CD14-positive monocyte (primary cell): ENCODE measurements at regions not wholly inside any gene's neighbourhood (a gene's known extent, or its start where the extent isn't known, plus 50 kb on each side); places are given as distances from the start of the nearest gene placed in this dataset.
"Not testable (repeated sequence)": the region's sequence is repeated elsewhere in the genome, so short reads cannot be mapped to it uniquely, and the experiment has no call there.

Source experiments
- DNase-seq, 3 donors: peaks; one replicate each; pipeline ENCODE4 v3.0.0-alpha.2; 2011 to 2022
- H2AFZ ChIP-seq: 2 replicates; pipeline ENCODE4 v1.6.0; 2012; ENCODE audit warnings: mild to moderate bottlenecking, low read depth, low read length, inconsistent platforms; ENCODE audit not compliant: insufficient read depth, poor library complexity, severe bottlenecking
- H3K27ac ChIP-seq, 2 donors: 1 replicate in 1 of 2; 2 replicates in 1 of 2; pipeline ENCODE4 v1.5.1; 2012 to 2013; ENCODE audit warnings: low read length in 2 of 2, control low read depth in 1 of 2, inconsistent platforms in 1 of 2, low read depth in 1 of 2, mild to moderate bottlenecking in 1 of 2
- H3K27me3 ChIP-seq, 2 donors: one replicate each; pipeline versions ENCODE4 v1.6.0 to v1.6.1; 2011 to 2013; ENCODE audit warnings: low read length in 2 of 2; ENCODE audit not compliant: control insufficient read depth in 2 of 2, insufficient read depth in 2 of 2
- H3K36me3 ChIP-seq, 2 donors: replicated peaks in 1 of 2; 1 replicate in 1 of 2; 2 replicates in 1 of 2; pipeline versions ENCODE4 v1.5.1 to v1.6.1; 2012 to 2013; ENCODE audit warnings: low read length in 2 of 2, control low read depth in 1 of 2, inconsistent platforms in 1 of 2, mild to moderate bottlenecking in 1 of 2; ENCODE audit not compliant: insufficient read depth in 2 of 2, control insufficient read depth in 1 of 2
- H3K4me1 ChIP-seq, 2 donors: 1 replicate in 1 of 2; 2 replicates in 1 of 2; pipeline versions ENCODE4 v1.5.1 to v1.6.1; 2012 to 2013; ENCODE audit warnings: low read length in 2 of 2, control low read depth in 1 of 2, inconsistent platforms in 1 of 2, mild to moderate bottlenecking in 1 of 2, moderate library complexity in 1 of 2; ENCODE audit not compliant: insufficient read depth in 2 of 2, control insufficient read depth in 1 of 2
- H3K4me2 ChIP-seq: replicated peaks from 2 replicates; pipeline ENCODE3; 2012; ENCODE audit warnings: low read length, moderate library complexity, mild to moderate bottlenecking; ENCODE audit not compliant: poor library complexity, severe bottlenecking; ENCODE audit errors: extremely low read depth
- H3K4me3 ChIP-seq, 3 experiments: fragments of 200-600 bp in 1 of 3; sonication (generic) in 1 of 3; replicated peaks in 1 of 3; 1 replicate in 2 of 3; 2 replicates in 1 of 3; pipeline ENCODE4 v1.5.1; 2011 to 2013; ENCODE audit warnings: low read length in 3 of 3, mild to moderate bottlenecking in 3 of 3, control low read depth in 2 of 3, low read depth in 2 of 3, inconsistent platforms in 1 of 3, moderate library complexity in 1 of 3
- H3K79me2 ChIP-seq: 2 replicates; pipeline ENCODE4 v1.6.0; 2012; ENCODE audit warnings: mild to moderate bottlenecking, control low read depth, inconsistent platforms, low read length, moderate library complexity; ENCODE audit not compliant: insufficient read depth
- H3K9ac ChIP-seq: 2 replicates; pipeline ENCODE4 v1.6.0; 2017; ENCODE audit warnings: low read length, mild to moderate bottlenecking; ENCODE audit not compliant: insufficient read depth, poor library complexity, severe bottlenecking
- H3K9me3 ChIP-seq, 2 donors: replicated peaks in 1 of 2; 1 replicate in 1 of 2; 2 replicates in 1 of 2; pipeline versions ENCODE4 v1.5.1 to v1.6.1; 2012 to 2013; ENCODE audit warnings: low read length in 2 of 2, control low read depth in 1 of 2; ENCODE audit not compliant: control insufficient read depth in 1 of 2, insufficient read depth in 1 of 2
- H4K20me1 ChIP-seq: 2 replicates; pipeline ENCODE4 v1.6.0; 2012; ENCODE audit warnings: mild to moderate bottlenecking, low read length, control low read depth, moderate library complexity; ENCODE audit not compliant: insufficient read depth
- H3K27ac Mint-ChIP-seq, 7 donors: one replicate each; pipeline ENCODE4 v1.8.0; 2020; ENCODE audit warnings: mild to moderate bottlenecking in 7 of 7, mixed read lengths in 7 of 7, moderate library complexity in 6 of 7, inconsistent platforms in 2 of 7
- H3K27me3 Mint-ChIP-seq, 3 donors: one replicate each; pipeline ENCODE4 v1.8.0; 2021 to 2022; ENCODE audit warnings: low read depth in 3 of 3, mild to moderate bottlenecking in 3 of 3, mixed read lengths in 3 of 3, moderate library complexity in 3 of 3, inconsistent platforms in 1 of 3
- H3K36me3 Mint-ChIP-seq, 2 donors: one replicate each; pipeline ENCODE4 v1.8.0; 2020; ENCODE audit warnings: mixed read lengths in 2 of 2, inconsistent platforms in 1 of 2, mild to moderate bottlenecking in 1 of 2
- H3K4me1 Mint-ChIP-seq: one replicate; pipeline ENCODE4 v1.8.0; 2020; ENCODE audit warnings: mild to moderate bottlenecking, mixed read lengths
- H3K4me3 Mint-ChIP-seq, 2 donors: one replicate each; pipeline ENCODE4 v1.8.0; 2020; ENCODE audit warnings: mild to moderate bottlenecking in 2 of 2, mixed read lengths in 2 of 2, moderate library complexity in 1 of 2
- H3K9me3 Mint-ChIP-seq, 7 donors: one replicate each; pipeline ENCODE4 v1.8.0; 2020 to 2022; ENCODE audit warnings: mixed read lengths in 7 of 7, mild to moderate bottlenecking in 6 of 7, moderate library complexity in 6 of 7, inconsistent platforms in 2 of 7
- CTCF ChIP-seq: fragments of 200-600 bp; IDR thresholded peaks from one replicate; pipeline ENCODE4 v1.8.0; 2022; ENCODE audit warnings: antibody characterized with exemption, mild to moderate bottlenecking
- WGBS: methylation state at CpG from one replicate; pipeline ENCODE4 v1.1.5; 2013; ENCODE audit warnings: missing lambda C conversion rate; ENCODE audit not compliant: insufficient coverage; 5-methylcytosine and 5-hydroxymethylcytosine counted together
- intact Hi-C, 2 donors: fragments of 100-400 bp; cut with micrococcal nuclease; formaldehyde crosslinking; loops; one replicate each; pipeline versions ENCODE4 v1.15.0 to v1.15.1; 2023

- no peaks in the 10 kb centered on the region for H3K36me3 Mint-ChIP-seq
- H3K79me2 ChIP-seq, result no peaks in the 10 kb centered on the region
- H3K4me3 ChIP-seq, result no peak overlapping the region
- intact Hi-C loops, result no loop called here
- no peaks in the 10 kb centered on the region for H3K4me1 ChIP-seq
- H3K4me3 Mint-ChIP-seq, result no peak overlapping the region
- no peak overlapping the region for H3K27ac Mint-ChIP-seq
- DNase-seq, result no peak
- H2AFZ ChIP-seq, result no peak overlapping the region
- no peaks in the 10 kb centered on the region for H3K9me3 ChIP-seq
- no peaks in the 10 kb centered on the region for H4K20me1 ChIP-seq
- no peaks in the 10 kb centered on the region for H3K36me3 ChIP-seq
- TF ChIP-seq CTCF, result no peak
- H3K27me3 ChIP-seq, result no peaks in the 10 kb centered on the region
- no peak overlapping the region for H3K9ac ChIP-seq
- H3K4me2 ChIP-seq, result no peak overlapping the region
- H3K27ac ChIP-seq, result no peak overlapping the region
- H3K27me3 Mint-ChIP-seq, result peaks cover 0 to 3% (median 0%) of the 10 kb centered on the region in 3 donors
- peaks cover 0 to 3% (median 0%) of the 10 kb centered on the region in 7 donors for H3K9me3 Mint-ChIP-seq
- H3K4me1 Mint-ChIP-seq, result no peaks in the 10 kb centered on the region
Measured at GRCh38 chr1:100658716-100659026, 60.9 kb upstream of the VCAM1 start.

GRCh38 chr1:100661176-100661575 is 58.4 kb upstream of the VCAM1 start:
- Mint-ChIP-seq H3K36me3 (no peaks in the 10 kb centered on the region), H3K27ac (no peak overlapping the region), H3K4me3 (no peak overlapping the region), H3K27me3 (peaks cover 0 to 3% (median 0%) of the 10 kb centered on the region in 3 donors), H3K4me1 (no peaks in the 10 kb centered on the region), H3K9me3 (peaks cover 0 to 5% (median 2%) of the 10 kb centered on the region in 7 donors)
- Histone ChIP-seq H3K4me2 (no peak overlapping the region), H3K4me1 (no peaks in the 10 kb centered on the region), H3K27ac (no peak overlapping the region), H3K9me3 (no peaks in the 10 kb centered on the region), H3K9ac (no peak overlapping the region), H4K20me1 (no peaks in the 10 kb centered on the region), H2AFZ (no peak overlapping the region), H3K27me3 (no peaks in the 10 kb centered on the region), H3K79me2 (no peaks in the 10 kb centered on the region), H3K36me3 (no peaks in the 10 kb centered on the region), H3K4me3 (no peak overlapping the region)
- DNase-seq, result no peak
- intact Hi-C loops, result no loop called here
- no peak for TF ChIP-seq CTCF
- WGBS, result no CpG with 5 or more reads among the region's 1 CpG

GRCh38 chr1:100668494-100668893 is 51.0 kb upstream of the VCAM1 start:
- H3K4me3 ChIP-seq, H3K79me2 ChIP-seq, H3K27ac Mint-ChIP-seq, H3K27ac ChIP-seq, H3K36me3 Mint-ChIP-seq, H3K9me3 ChIP-seq, H3K4me3 Mint-ChIP-seq, intact Hi-C loops, H4K20me1 ChIP-seq, H3K27me3 Mint-ChIP-seq, H3K9ac ChIP-seq, H3K27me3 ChIP-seq, H3K4me2 ChIP-seq, DNase-seq, H3K4me1 ChIP-seq, H2AFZ ChIP-seq, H3K4me1 Mint-ChIP-seq, H3K36me3 ChIP-seq: not testable (repeated sequence)
- 95% methylated on average over 3 of the region's 7 CpGs for WGBS
- peaks cover 2 to 10% (median 6%) of the 10 kb centered on the region in 7 donors for H3K9me3 Mint-ChIP-seq
